VCaP (cell line): ENCODE measurements at regions not wholly inside any gene's neighbourhood (a gene's known extent, or its start where the extent isn't known, plus 50 kb on each side); places are given as distances from the start of the nearest gene placed in this dataset.
"Not testable (repeated sequence)": the region's sequence is repeated elsewhere in the genome, so short reads cannot be mapped to it uniquely, and the experiment has no call there.

Source experiments
- H3K27ac ChIP-seq: fragments of 450-650 bp; 2 replicates; pipeline ENCODE4 v1.5.1; 2017
- CTCF ChIP-seq: fragments of 450-650 bp; conservative IDR thresholded peaks from 2 replicates; pipeline ENCODE4 v1.5.1; 2017; ENCODE audit warnings: mild to moderate bottlenecking, moderate library complexity

GRCh38 chr13:30063892-30064291, 213.5 kb upstream of the UBL3 start:
- TF ChIP-seq CTCF, result no peak
- no peak overlapping the region for H3K27ac ChIP-seq

- no peak overlapping the region for H3K27ac ChIP-seq
- no peak for TF ChIP-seq CTCF
Observed at GRCh38 chr13:30061217-30061616, 210.8 kb upstream of the UBL3 start.

GRCh38 chr13:30058429-30058828, 208.0 kb upstream of the UBL3 start:
- H3K27ac ChIP-seq, result no peak overlapping the region
- TF ChIP-seq CTCF, result no peak

GRCh38 chr13:30054546-30054945, 204.1 kb upstream of the UBL3 start:
- H3K27ac ChIP-seq, result not testable (repeated sequence)

- no peak overlapping the region for H3K27ac ChIP-seq
- TF ChIP-seq CTCF, result no peak
Observed at GRCh38 chr13:30053939-30054338, 203.5 kb upstream of the UBL3 start.

- no peak overlapping the region for H3K27ac ChIP-seq
- TF ChIP-seq CTCF, result no peak
Observed at GRCh38 chr13:30052120-30052519, 201.7 kb upstream of the UBL3 start.

- no peak overlapping the region for H3K27ac ChIP-seq
Observed at GRCh38 chr13:30051531-30052060, 201.2 kb upstream of the UBL3 start.

More at GRCh38 chr13:30051531-30052060, 201.2 kb upstream of the UBL3 start:
- TF ChIP-seq CTCF, result no peak
